ENCODE measurements at regions not wholly inside any gene's neighbourhood (a gene's known extent, or its start where the extent isn't known, plus 50 kb on each side); places are given as distances from the start of the nearest gene placed in this dataset.
A peak's percentile ranks its signal among the peaks of the same experiment; 100 is the strongest.

DNA sequence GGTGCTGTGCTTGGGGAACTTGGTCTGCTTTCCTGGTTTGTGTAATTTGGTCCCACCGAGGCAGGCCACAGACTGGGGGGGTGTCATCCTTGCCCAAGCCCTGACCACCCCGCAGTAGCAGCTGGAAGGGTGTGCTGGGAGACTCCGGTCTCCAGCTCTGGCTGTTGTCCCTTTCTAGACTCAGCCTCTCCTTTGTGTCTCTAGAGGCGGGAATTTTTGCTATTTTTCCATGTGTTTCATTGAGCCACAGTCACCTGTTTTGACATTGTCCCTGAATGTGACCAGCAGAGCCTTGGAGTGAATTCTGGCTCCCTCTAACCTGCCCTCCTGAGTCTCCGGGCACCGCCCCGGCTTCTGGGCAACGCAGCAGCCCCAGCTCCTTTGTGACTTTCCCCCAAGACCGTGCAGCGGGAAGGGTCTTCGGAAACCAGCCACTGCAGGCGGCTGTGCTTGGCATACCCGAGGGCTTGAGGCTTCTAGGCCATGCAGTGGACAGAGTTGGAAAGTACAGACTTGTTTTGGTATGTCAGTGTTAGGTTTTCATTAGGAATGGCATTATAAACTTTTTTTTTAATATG, 98.6 kb downstream of the TNFAIP2 start:
- peaks cover 41% of the 10 kb centered on the region for H3K27me3 ChIP-seq (ENCODE audit: insufficient read depth)
- H3K4me3 ChIP-seq: no peak overlapping the region
- H3K36me3 ChIP-seq (ENCODE audit: insufficient read depth): no peaks in the 10 kb centered on the region
- H3F3A ChIP-seq (replicated peaks; ENCODE audit: low read depth): 0 out of 2 replicates have a peak, but pooled peaks cover 4% of the 10 kb centered on the region
- H3K27ac Mint-ChIP-seq: no peak overlapping the region
- H3K4me1 Mint-ChIP-seq: peaks cover 20% of the 10 kb centered on the region
- no peaks in the 10 kb centered on the region for H4K20me1 ChIP-seq (replicated peaks; ENCODE audit: insufficient read depth)
- H3K4me2 ChIP-seq: no peak overlapping the region
- no peaks in the 10 kb centered on the region; the same call in 2 of the 3 replicates for H3K36me3 Mint-ChIP-seq (ENCODE audit: low read depth)
- H3K9me3 Mint-ChIP-seq: no peaks in the 10 kb centered on the region
- peak overlapping the region; percentile 29; the same call in 1 of the 3 replicates for H3K4me3 Mint-ChIP-seq
- peak overlapping the region; percentile 52; the same call in 1 of the 2 replicates for H2AFZ ChIP-seq
- no peaks in the 10 kb centered on the region for H3K9me2 ChIP-seq (ENCODE audit: insufficient read depth)
- H3K4me1 ChIP-seq (ENCODE audit: insufficient read depth): peaks cover 7% of the 10 kb centered on the region; the same call in 1 of the 2 replicates
- peaks cover 32% of the 10 kb centered on the region for H3K27me3 Mint-ChIP-seq (ENCODE audit: insufficient read depth, low read depth, poor library complexity)
- H3K27ac ChIP-seq (ENCODE audit: low read depth): no peak overlapping the region
- DNase-seq (ENCODE audit: low spot score) (no peak), ATAC-seq (no peak)
- TF ChIP-seq, protein P1, sequence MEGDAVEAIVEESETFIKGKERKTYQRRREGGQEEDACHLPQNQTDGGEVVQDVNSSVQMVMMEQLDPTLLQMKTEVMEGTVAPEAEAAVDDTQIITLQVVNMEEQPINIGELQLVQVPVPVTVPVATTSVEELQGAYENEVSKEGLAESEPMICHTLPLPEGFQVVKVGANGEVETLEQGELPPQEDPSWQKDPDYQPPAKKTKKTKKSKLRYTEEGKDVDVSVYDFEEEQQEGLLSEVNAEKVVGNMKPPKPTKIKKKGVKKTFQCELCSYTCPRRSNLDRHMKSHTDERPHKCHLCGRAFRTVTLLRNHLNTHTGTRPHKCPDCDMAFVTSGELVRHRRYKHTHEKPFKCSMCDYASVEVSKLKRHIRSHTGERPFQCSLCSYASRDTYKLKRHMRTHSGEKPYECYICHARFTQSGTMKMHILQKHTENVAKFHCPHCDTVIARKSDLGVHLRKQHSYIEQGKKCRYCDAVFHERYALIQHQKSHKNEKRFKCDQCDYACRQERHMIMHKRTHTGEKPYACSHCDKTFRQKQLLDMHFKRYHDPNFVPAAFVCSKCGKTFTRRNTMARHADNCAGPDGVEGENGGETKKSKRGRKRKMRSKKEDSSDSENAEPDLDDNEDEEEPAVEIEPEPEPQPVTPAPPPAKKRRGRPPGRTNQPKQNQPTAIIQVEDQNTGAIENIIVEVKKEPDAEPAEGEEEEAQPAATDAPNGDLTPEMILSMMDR (conservative IDR thresholded peaks at IDR 0.05; ENCODE audit: low read depth in 2 of 2): no peak
- TF ChIP-seq STAT1 (IDR thresholded peaks at IDR 0.05; ENCODE audit: unreplicated experiment) (no peak), EZH2phosphoT487 (IDR thresholded peaks at IDR 0.05; ENCODE audit: unreplicated experiment) (no peak)
- no peaks in the 10 kb centered on the region for H3K79me2 ChIP-seq (replicated peaks; ENCODE audit: insufficient read depth)

DNA sequence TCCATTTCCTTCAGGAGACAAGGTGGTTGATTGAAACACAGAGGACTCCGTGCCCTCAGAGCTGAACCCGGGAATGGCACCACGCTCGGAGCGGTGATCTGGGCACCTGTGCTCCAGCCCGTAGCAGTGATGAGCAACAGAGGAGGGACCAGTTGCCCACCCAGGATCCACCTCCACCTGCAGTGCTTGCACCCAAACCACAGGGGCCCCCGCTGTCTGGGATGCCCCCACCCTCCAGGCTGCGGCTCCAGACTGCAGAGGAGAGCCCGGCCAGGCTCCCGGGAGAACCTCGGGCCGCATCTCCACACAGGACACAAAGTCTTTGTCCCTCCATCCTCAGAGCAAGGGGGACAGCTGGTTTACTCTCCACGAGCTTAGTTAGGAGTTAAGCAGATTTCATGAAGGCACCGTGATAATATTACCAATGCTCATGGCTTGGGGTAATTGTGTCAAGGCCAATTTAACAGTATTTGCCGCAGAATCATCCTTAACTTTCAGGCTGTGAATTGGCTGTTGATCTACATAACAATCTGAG, 100.6 kb downstream of the TNFAIP2 start:
- DNase-seq (ENCODE audit: low spot score) (no peak), ATAC-seq (no peak)
- Histone ChIP-seq H3F3A (replicated peaks; ENCODE audit: low read depth) (0 out of 2 replicates have a peak, but pooled peaks cover 4% of the 10 kb centered on the region), H3K36me3 (ENCODE audit: insufficient read depth) (no peaks in the 10 kb centered on the region), H3K4me2 (no peak overlapping the region), H3K4me3 (no peak overlapping the region), H3K27me3 (ENCODE audit: insufficient read depth) (peaks cover 37% of the 10 kb centered on the region), H3K79me2 (replicated peaks; ENCODE audit: insufficient read depth) (no peaks in the 10 kb centered on the region), H3K27ac (ENCODE audit: low read depth) (no peak overlapping the region), H4K20me1 (replicated peaks; ENCODE audit: insufficient read depth) (no peaks in the 10 kb centered on the region), H3K9me2 (ENCODE audit: insufficient read depth) (no peaks in the 10 kb centered on the region), H2AFZ (peak overlapping the region; percentile 47; the same call in 1 of the 2 replicates), H3K4me1 (ENCODE audit: insufficient read depth) (peaks cover 7% of the 10 kb centered on the region; the same call in 1 of the 2 replicates)
- peaks cover 33% of the 10 kb centered on the region for H3K27me3 Mint-ChIP-seq (ENCODE audit: insufficient read depth, low read depth, poor library complexity)
- no peak overlapping the region for H3K4me3 Mint-ChIP-seq
- peaks cover 20% of the 10 kb centered on the region for H3K4me1 Mint-ChIP-seq
- TF ChIP-seq, protein P1 (conservative IDR thresholded peaks at IDR 0.05; ENCODE audit: low read depth in 2 of 2): no peak
- TF ChIP-seq EZH2 (IDR thresholded peaks at IDR 0.05; ENCODE audit: low read depth, unreplicated experiment): no peak
- no peak overlapping the region for H3K27ac Mint-ChIP-seq
- H3K36me3 Mint-ChIP-seq (ENCODE audit: low read depth): no peaks in the 10 kb centered on the region; the same call in 2 of the 3 replicates
- no peaks in the 10 kb centered on the region for H3K9me3 Mint-ChIP-seq

Measured in GM23338 (cell line).